ENCODE measurements at regions not wholly inside any gene's neighbourhood (a gene's known extent, or its start where the extent isn't known, plus 50 kb on each side); places are given as distances from the start of the nearest gene placed in this dataset.

DNA sequence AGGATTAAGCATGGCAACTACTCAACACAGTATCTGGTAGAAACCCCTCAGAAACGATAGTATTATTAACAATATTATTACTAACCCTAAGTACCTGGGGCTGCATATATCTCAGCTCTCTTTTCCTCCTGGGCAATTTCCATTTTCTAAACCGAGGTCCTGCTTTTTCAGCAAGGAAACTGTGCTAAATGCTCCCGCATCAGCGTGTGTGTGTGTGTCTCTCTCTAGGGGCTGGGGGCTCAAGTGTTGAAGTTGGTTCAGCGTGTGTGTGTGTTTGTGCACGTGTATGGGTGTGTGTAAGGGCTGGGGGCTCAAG is 169.3 kb upstream of the MAF start:
- TF ChIP-seq, protein P1, sequence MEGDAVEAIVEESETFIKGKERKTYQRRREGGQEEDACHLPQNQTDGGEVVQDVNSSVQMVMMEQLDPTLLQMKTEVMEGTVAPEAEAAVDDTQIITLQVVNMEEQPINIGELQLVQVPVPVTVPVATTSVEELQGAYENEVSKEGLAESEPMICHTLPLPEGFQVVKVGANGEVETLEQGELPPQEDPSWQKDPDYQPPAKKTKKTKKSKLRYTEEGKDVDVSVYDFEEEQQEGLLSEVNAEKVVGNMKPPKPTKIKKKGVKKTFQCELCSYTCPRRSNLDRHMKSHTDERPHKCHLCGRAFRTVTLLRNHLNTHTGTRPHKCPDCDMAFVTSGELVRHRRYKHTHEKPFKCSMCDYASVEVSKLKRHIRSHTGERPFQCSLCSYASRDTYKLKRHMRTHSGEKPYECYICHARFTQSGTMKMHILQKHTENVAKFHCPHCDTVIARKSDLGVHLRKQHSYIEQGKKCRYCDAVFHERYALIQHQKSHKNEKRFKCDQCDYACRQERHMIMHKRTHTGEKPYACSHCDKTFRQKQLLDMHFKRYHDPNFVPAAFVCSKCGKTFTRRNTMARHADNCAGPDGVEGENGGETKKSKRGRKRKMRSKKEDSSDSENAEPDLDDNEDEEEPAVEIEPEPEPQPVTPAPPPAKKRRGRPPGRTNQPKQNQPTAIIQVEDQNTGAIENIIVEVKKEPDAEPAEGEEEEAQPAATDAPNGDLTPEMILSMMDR (IDR thresholded peaks at IDR 0.05), result no peak
- no peak for TF ChIP-seq ZNF416 (CRISPR knock-in tag; IDR thresholded peaks at IDR 0.05)
- TF ChIP-seq, protein P2, sequence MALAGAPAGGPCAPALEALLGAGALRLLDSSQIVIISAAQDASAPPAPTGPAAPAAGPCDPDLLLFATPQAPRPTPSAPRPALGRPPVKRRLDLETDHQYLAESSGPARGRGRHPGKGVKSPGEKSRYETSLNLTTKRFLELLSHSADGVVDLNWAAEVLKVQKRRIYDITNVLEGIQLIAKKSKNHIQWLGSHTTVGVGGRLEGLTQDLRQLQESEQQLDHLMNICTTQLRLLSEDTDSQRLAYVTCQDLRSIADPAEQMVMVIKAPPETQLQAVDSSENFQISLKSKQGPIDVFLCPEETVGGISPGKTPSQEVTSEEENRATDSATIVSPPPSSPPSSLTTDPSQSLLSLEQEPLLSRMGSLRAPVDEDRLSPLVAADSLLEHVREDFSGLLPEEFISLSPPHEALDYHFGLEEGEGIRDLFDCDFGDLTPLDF (CRISPR knock-in tag; IDR thresholded peaks at IDR 0.05), result no peak
- no peak for TF ChIP-seq SMAD4 (CRISPR knock-in tag; IDR thresholded peaks at IDR 0.05)
- no peak for TF ChIP-seq SMAD3 (CRISPR knock-in tag; IDR thresholded peaks at IDR 0.05; ENCODE audit: borderline replicate concordance)
- TF ChIP-seq TCF7 (CRISPR knock-in tag; IDR thresholded peaks at IDR 0.05; ENCODE audit: low read depth), result no peak
- TF ChIP-seq ELF4 (CRISPR knock-in tag; IDR thresholded peaks at IDR 0.05; ENCODE audit: low read depth), result no peak
- no peak for TF ChIP-seq FOXK1 (CRISPR knock-in tag; IDR thresholded peaks at IDR 0.05)
- TF ChIP-seq, protein P3, sequence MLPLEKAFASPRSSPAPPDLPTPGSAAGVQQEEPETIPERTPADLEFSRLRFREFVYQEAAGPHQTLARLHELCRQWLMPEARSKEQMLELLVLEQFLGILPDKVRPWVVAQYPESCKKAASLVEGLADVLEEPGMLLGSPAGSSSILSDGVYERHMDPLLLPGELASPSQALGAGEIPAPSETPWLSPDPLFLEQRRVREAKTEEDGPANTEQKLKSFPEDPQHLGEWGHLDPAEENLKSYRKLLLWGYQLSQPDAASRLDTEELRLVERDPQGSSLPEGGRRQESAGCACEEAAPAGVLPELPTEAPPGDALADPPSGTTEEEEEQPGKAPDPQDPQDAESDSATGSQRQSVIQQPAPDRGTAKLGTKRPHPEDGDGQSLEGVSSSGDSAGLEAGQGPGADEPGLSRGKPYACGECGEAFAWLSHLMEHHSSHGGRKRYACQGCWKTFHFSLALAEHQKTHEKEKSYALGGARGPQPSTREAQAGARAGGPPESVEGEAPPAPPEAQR (CRISPR knock-in tag; IDR thresholded peaks at IDR 0.05), result no peak
- no peak for TF ChIP-seq CREB1 (CRISPR knock-in tag; IDR thresholded peaks at IDR 0.05)
- TF ChIP-seq, protein P4, sequence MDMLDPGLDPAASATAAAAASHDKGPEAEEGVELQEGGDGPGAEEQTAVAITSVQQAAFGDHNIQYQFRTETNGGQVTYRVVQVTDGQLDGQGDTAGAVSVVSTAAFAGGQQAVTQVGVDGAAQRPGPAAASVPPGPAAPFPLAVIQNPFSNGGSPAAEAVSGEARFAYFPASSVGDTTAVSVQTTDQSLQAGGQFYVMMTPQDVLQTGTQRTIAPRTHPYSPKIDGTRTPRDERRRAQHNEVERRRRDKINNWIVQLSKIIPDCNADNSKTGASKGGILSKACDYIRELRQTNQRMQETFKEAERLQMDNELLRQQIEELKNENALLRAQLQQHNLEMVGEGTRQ (CRISPR knock-in tag; IDR thresholded peaks at IDR 0.05), result no peak
- TF ChIP-seq, protein P5, sequence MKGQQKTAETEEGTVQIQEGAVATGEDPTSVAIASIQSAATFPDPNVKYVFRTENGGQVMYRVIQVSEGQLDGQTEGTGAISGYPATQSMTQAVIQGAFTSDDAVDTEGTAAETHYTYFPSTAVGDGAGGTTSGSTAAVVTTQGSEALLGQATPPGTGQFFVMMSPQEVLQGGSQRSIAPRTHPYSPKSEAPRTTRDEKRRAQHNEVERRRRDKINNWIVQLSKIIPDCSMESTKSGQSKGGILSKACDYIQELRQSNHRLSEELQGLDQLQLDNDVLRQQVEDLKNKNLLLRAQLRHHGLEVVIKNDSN (CRISPR knock-in tag; IDR thresholded peaks at IDR 0.05), result no peak
- no peak for TF ChIP-seq ZBTB21 (CRISPR knock-in tag; IDR thresholded peaks at IDR 0.05; ENCODE audit: borderline replicate concordance)

Data from WTC11 (cell line).